ENCODE measurements at regions not wholly inside any gene's neighbourhood (a gene's known extent, or its start where the extent isn't known, plus 50 kb on each side); places are given as distances from the start of the nearest gene placed in this dataset.

DNA sequence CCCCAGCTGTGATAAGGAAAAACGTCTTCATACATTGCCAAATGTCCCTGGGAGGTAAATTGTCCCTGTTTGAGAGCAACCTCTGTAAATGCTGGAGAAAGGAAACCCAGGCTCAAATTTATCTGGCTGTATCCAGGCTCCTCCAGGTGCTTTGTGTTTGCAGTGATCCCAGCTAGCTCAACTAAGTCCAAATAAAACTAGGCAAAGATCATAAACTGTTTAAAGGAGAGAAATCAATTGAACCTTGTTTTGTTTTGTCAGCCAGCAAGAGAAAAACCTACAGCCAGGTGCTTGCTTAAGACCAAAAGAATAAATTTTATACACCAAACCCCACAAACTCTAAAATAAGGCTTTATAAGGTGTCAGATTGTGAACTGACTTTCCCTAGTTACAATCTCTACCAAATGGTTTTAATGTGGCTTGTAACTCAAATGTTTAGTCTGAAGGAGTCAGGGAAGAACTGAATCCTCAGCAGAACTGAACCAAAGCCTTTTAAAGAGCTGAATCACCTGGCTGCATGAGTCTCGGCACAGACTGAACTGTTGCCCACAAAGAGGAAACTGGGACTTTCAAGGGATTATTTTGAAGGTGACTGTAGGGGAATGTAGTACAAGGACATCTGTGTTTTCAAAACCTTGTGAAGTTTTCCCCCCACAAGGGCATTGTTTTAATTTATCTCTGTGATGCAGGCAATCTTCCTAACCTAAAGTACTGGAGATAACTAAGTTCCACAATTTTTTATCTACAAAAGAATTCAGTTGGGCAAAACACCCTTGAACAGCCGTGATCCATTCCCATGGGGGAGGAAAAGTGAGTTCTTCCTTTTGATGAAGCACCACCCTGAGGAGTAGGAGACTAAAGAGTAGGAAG, 201.7 kb upstream of the TARS1 start:
- no TSS peak for BruUV-seq (replicated peaks)
- intact Hi-C loops (cut with micrococcal nuclease), result no loop called here
- no peaks in the 10 kb centered on the region for H3K4me1 Mint-ChIP-seq (ENCODE audit: insufficient read depth, unreplicated experiment)
- no peaks in the 10 kb centered on the region for H3K36me3 Mint-ChIP-seq (ENCODE audit: insufficient read depth, unreplicated experiment)
- H3K27ac Mint-ChIP-seq (ENCODE audit: low read depth, unreplicated experiment), result no peak overlapping the region
- TF ChIP-seq, protein P1, sequence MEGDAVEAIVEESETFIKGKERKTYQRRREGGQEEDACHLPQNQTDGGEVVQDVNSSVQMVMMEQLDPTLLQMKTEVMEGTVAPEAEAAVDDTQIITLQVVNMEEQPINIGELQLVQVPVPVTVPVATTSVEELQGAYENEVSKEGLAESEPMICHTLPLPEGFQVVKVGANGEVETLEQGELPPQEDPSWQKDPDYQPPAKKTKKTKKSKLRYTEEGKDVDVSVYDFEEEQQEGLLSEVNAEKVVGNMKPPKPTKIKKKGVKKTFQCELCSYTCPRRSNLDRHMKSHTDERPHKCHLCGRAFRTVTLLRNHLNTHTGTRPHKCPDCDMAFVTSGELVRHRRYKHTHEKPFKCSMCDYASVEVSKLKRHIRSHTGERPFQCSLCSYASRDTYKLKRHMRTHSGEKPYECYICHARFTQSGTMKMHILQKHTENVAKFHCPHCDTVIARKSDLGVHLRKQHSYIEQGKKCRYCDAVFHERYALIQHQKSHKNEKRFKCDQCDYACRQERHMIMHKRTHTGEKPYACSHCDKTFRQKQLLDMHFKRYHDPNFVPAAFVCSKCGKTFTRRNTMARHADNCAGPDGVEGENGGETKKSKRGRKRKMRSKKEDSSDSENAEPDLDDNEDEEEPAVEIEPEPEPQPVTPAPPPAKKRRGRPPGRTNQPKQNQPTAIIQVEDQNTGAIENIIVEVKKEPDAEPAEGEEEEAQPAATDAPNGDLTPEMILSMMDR (IDR thresholded peaks at IDR 0.05; ENCODE audit: unreplicated experiment), result no peak
- H3K27me3 Mint-ChIP-seq (ENCODE audit: insufficient read depth, unreplicated experiment), result no peaks in the 10 kb centered on the region
- H3K9me3 Mint-ChIP-seq (ENCODE audit: unreplicated experiment), result no peaks in the 10 kb centered on the region
- ChIA-PET CTCF (interaction anchor here (0.6 kb wide), 1 partner anchor 658 kb away, joined by 3 read pairs; no protein-coding TSS in a partner anchor), POLR2A (no interaction called here)
- no peak overlapping the region for H3K4me3 Mint-ChIP-seq (ENCODE audit: unreplicated experiment)
- no peak for DNase-seq (ENCODE audit: unreplicated experiment)

- H3K36me3 Mint-ChIP-seq (ENCODE audit: insufficient read depth, unreplicated experiment), result no peaks in the 10 kb centered on the region
- no peaks in the 10 kb centered on the region for H3K9me3 Mint-ChIP-seq (ENCODE audit: unreplicated experiment)
- H3K27ac Mint-ChIP-seq (ENCODE audit: low read depth, unreplicated experiment), result no peak overlapping the region
- no peaks in the 10 kb centered on the region for H3K27me3 Mint-ChIP-seq (ENCODE audit: insufficient read depth, unreplicated experiment)
- CTCF ChIA-PET, result no interaction called here
- intact Hi-C loops (cut with micrococcal nuclease), result no loop called here
- no peak for DNase-seq (ENCODE audit: unreplicated experiment)
- no peaks in the 10 kb centered on the region for H3K4me1 Mint-ChIP-seq (ENCODE audit: insufficient read depth, unreplicated experiment)
- POLR2A ChIA-PET, result interaction anchor here (0.8 to 1.0 kb wide), 2 partner anchors 25 to 103 kb away, joined by 3 read pairs; no protein-coding TSS in a partner anchor
- no peak overlapping the region for H3K4me3 Mint-ChIP-seq (ENCODE audit: unreplicated experiment)
- BruUV-seq (replicated peaks), result no TSS peak
- TF ChIP-seq, protein P1 (IDR thresholded peaks at IDR 0.05; ENCODE audit: unreplicated experiment), result no peak
Observed at GRCh38 chr5:33240558-33240957, 200.2 kb upstream of the TARS1 start.

DNA sequence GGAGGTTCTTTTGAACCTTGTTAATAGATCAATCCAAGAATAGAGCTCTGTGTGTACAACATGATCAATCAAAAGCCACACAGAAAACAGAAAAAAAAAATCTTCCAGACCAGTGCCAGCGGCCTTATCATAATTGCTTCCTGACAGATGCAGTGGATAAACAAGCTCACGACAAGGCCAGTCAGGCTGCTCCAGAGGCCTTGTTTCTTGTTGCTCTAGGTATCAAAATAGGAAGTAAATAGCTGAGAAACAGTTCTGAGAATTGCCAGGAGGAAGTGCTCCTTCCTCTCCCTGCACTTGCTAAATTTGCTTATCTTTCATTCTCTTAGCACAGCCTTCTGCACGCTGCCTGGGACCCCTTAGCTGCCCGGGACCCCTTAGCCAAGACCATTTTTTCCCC, 199.0 kb upstream of the TARS1 start:
- CTCF ChIA-PET, result interaction anchor here (0.6 to 1.2 kb wide), 5 partner anchors 42 to 1037 kb away, joined by 3 read pairs; no protein-coding TSS in a partner anchor

DNA sequence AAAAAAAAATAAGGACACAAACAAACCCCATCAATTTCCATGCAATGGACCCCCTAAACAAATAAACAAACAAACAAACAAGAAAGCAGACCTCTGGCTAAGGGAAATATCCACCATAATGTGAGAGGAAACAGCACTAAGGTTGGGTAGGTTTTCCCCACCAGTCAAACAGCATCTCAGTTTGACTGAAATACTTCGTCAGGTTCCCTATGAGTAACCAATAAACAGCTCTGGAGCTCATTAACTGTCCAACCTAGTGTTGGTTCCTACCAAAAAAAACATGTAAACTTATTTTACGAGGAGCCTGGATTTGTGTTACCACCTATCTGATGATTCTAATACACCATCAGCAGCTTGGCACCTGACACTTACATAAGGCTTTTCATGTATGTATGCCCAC, 198.5 kb upstream of the TARS1 start:
- TF ChIP-seq, protein P1 (IDR thresholded peaks at IDR 0.05; ENCODE audit: unreplicated experiment), result no peak
- ChIA-PET CTCF (interaction anchor here (0.6 to 1.2 kb wide), 5 partner anchors 42 to 914 kb away, joined by 3 to 5 read pairs (median 3); no protein-coding TSS in a partner anchor), POLR2A (no interaction called here)
- no peaks in the 10 kb centered on the region for H3K27me3 Mint-ChIP-seq (ENCODE audit: insufficient read depth, unreplicated experiment)
- BruUV-seq (replicated peaks), result no TSS peak
- H3K4me1 Mint-ChIP-seq (ENCODE audit: insufficient read depth, unreplicated experiment), result no peaks in the 10 kb centered on the region
- no peak overlapping the region for H3K27ac Mint-ChIP-seq (ENCODE audit: low read depth, unreplicated experiment)
- DNase-seq (ENCODE audit: unreplicated experiment), result no peak
- no peaks in the 10 kb centered on the region for H3K36me3 Mint-ChIP-seq (ENCODE audit: insufficient read depth, unreplicated experiment)
- H3K9me3 Mint-ChIP-seq (ENCODE audit: unreplicated experiment), result no peaks in the 10 kb centered on the region
- intact Hi-C loops (cut with micrococcal nuclease), result no loop called here
- H3K4me3 Mint-ChIP-seq (ENCODE audit: unreplicated experiment), result no peak overlapping the region

More for the DNA sequence above, 199.0 kb upstream of the TARS1 start:
- Mint-ChIP-seq H3K9me3 (ENCODE audit: unreplicated experiment) (no peaks in the 10 kb centered on the region), H3K4me1 (ENCODE audit: insufficient read depth, unreplicated experiment) (no peaks in the 10 kb centered on the region), H3K27ac (ENCODE audit: low read depth, unreplicated experiment) (no peak overlapping the region), H3K27me3 (ENCODE audit: insufficient read depth, unreplicated experiment) (no peaks in the 10 kb centered on the region), H3K4me3 (ENCODE audit: unreplicated experiment) (no peak overlapping the region), H3K36me3 (ENCODE audit: insufficient read depth, unreplicated experiment) (no peaks in the 10 kb centered on the region)
- intact Hi-C loops (cut with micrococcal nuclease), result no loop called here
- DNase-seq (ENCODE audit: unreplicated experiment), result no peak
- TF ChIP-seq, protein P1 (IDR thresholded peaks at IDR 0.05; ENCODE audit: unreplicated experiment), result no peak
- no TSS peak for BruUV-seq (replicated peaks)
- POLR2A ChIA-PET, result no interaction called here
